Neuron (in vitro differentiated cells): ENCODE measurements at regions not wholly inside any gene's neighbourhood (a gene's known extent, or its start where the extent isn't known, plus 50 kb on each side); places are given as distances from the start of the nearest gene placed in this dataset.

Source experiments
- H2AFZ ChIP-seq: one replicate; pipeline ENCODE4 v1.6.1; 2013; ENCODE audit warnings: low read depth, mild to moderate bottlenecking, inconsistent platforms, low read length, moderate library complexity
- H3K27me3 ChIP-seq: one replicate; pipeline ENCODE4 v1.6.1; 2013; ENCODE audit warnings: low read length; ENCODE audit not compliant: insufficient read depth
- H3K36me3 ChIP-seq: one replicate; pipeline ENCODE4 v1.6.1; 2013; ENCODE audit warnings: low read length; ENCODE audit not compliant: insufficient read depth
- H3K4me1 ChIP-seq: one replicate; pipeline ENCODE4 v1.6.1; 2013; ENCODE audit warnings: low read length; ENCODE audit not compliant: insufficient read depth
- H3K4me3 ChIP-seq: 2 replicates; pipeline ENCODE4 v1.5.1; 2013; ENCODE audit warnings: mild to moderate bottlenecking, low read length, moderate library complexity
- H3K9me3 ChIP-seq: one replicate; pipeline ENCODE4 v1.6.1; 2013; ENCODE audit warnings: low read length

DNA sequence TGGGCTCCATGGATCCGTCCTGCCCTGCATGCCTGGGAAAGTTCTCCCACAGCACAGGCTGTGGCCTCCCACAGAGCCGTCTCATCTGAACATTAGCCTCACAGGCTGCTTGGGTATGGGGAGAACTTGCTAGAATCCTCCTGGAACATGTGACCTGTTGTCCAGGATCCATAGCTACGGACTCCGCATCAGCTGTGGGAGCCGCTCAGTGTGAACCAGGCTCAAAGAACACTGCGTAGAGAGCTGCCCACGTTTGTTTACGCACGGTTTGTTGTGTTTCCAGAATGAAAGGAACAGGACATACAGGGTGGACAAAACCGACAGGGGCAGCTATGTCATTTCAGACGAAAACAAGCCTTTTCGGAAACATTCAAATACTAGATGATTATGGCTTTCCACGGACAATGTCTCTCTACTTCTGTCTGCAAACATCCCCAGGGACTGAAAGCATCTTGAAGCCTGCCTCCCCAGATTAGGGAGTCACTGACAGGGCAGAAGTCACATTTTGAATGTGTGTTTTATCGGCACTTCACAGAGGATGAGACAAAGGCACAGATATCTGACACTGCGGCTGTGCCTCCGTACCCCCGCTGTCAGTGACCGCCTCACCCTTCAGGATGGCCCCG lies 390.3 kb downstream of the GADD45G start:
- H2AFZ ChIP-seq: no peak overlapping the region
- no peaks in the 10 kb centered on the region for H3K4me1 ChIP-seq
- no peaks in the 10 kb centered on the region for H3K36me3 ChIP-seq
- peaks cover 6% of the 10 kb centered on the region for H3K27me3 ChIP-seq
- H3K4me3 ChIP-seq: no peak overlapping the region
- H3K9me3 ChIP-seq: no peaks in the 10 kb centered on the region

DNA sequence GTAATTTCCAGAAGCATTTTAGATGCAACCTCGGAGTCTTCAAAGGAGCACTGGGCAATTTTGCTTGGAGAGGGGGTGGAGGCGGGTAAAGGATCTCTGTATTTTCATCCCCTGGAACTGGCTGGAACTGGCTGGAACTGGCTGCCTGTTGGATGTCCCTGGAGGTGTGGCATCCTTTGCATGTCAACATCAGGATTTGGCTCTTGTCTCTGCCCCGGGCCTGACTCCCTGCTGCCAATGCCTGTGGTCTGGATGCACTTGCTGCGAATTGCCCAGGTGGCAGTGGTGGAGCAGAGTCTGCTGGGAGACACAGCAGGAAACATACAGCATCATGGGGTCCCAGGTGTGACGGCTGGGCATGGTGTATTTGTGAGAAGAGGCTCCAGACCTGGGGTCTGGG lies 391.3 kb downstream of the GADD45G start:
- no peaks in the 10 kb centered on the region for H3K36me3 ChIP-seq
- H3K9me3 ChIP-seq: no peaks in the 10 kb centered on the region
- H3K4me1 ChIP-seq: no peaks in the 10 kb centered on the region
- peaks cover 6% of the 10 kb centered on the region for H3K27me3 ChIP-seq
- no peak overlapping the region for H3K4me3 ChIP-seq
- H2AFZ ChIP-seq: no peak overlapping the region

DNA sequence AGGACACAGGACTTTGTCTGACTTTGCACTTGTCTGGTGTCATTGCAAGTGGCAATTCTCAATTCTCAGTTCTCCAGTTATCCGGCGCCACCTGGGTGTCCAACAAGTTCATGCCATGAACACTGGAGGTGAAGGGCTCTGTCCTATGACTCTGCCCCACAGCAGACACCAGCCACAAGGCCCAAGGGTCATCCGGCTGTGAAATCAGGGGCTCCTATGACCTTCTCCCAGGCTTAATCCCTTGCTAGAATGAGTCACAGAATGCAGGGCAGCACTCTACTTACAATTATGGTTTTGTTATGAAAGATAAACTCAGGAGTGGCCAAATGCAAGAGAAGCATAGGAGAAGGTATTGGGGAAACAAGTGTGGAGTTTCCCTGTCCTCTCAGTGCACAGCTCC lies 392.0 kb downstream of the GADD45G start:
- Histone ChIP-seq H3K27me3 (peaks cover 6% of the 10 kb centered on the region), H3K4me1 (peaks cover 2% of the 10 kb centered on the region), H3K9me3 (no peaks in the 10 kb centered on the region), H3K36me3 (no peaks in the 10 kb centered on the region), H3K4me3 (no peak overlapping the region), H2AFZ (no peak overlapping the region)

DNA sequence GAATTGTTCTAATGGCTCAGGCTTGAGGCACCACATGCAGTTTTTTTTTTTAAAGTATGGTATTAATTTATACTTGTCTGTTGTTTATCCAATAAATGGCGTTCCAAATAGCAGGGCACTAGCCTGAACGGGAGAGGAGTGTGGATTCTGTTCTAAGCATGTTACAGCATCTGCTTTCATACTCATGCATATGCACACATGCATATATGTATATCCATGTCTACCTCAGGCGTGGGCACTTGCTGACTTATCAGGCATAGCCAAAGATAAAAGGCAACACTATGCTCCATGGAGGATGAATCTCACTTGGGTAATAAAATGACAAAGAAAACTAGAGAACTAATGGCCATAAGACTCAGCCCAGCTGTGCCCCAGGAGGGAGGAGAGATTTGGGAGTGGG lies 393.8 kb downstream of the GADD45G start:
- no peaks in the 10 kb centered on the region for H3K36me3 ChIP-seq
- H3K9me3 ChIP-seq: no peaks in the 10 kb centered on the region
- peaks cover 6% of the 10 kb centered on the region for H3K27me3 ChIP-seq
- H3K4me3 ChIP-seq: no peak overlapping the region
- no peak overlapping the region for H2AFZ ChIP-seq
- peaks cover 15% of the 10 kb centered on the region for H3K4me1 ChIP-seq

DNA sequence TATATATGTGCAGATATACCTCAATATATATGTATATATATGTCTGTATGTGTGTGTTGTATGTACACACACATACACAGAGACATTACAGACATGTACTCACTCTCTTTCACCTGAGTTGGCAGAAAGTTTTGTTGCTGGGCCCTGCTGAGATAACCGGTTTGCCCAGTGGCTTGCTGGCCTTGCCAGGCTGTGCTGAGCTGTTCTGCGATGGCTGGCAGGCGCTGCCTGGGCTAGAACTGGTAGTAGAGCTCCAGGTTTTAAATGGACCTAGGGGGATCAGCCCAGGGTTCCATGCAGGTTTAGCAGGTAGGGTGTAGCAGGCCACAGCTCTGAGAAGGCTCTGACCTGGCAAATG lies 394.3 kb downstream of the GADD45G start:
- Histone ChIP-seq H3K9me3 (no peaks in the 10 kb centered on the region), H2AFZ (no peak overlapping the region), H3K36me3 (no peaks in the 10 kb centered on the region), H3K4me3 (no peak overlapping the region), H3K4me1 (peaks cover 15% of the 10 kb centered on the region), H3K27me3 (peaks cover 6% of the 10 kb centered on the region)

DNA sequence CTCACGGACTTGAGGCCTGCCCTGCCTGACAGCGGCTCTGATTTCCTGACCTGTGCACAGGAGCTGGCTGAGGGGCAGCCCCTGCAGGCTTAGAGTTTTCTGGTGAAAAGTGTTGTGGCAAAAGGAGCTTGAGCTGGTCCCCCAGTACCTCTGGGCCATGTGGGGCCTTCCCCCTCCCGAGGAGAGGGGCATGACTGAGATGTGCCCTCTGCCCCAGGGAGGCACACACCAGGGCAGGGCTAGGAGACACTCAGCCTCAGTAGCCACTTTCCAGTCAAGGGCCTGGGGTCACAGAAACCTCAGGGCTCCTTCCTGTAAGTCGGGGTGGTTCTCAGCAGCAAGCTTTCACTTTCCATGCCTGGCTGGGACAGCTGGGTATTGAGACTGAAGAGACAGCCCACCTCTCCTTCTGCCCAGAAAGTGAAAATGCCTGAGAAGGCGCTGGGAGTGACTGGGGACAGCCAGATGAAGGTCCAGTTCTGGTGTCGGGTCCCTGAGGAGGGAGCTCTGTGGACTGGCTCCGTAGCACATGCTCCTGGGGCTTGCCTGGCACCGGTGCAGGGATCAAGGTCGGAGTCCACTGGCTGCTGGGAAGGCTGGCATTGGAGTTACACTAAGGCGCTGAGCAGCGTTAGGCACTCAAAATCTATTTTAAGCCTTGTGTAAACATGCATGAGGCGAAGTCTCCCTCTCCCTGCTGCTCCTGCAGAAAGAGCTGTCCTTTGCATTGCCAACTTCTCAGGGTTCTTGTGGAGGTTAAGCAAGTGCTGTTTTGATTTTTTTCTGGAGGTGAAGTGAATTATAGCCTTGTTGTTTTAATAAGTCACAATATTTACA lies 394.9 kb downstream of the GADD45G start:
- Histone ChIP-seq H3K36me3 (no peaks in the 10 kb centered on the region), H3K4me3 (no peak overlapping the region), H3K4me1 (peaks cover 15% of the 10 kb centered on the region), H3K9me3 (no peaks in the 10 kb centered on the region), H2AFZ (no peak overlapping the region), H3K27me3 (peaks cover 6% of the 10 kb centered on the region)

DNA sequence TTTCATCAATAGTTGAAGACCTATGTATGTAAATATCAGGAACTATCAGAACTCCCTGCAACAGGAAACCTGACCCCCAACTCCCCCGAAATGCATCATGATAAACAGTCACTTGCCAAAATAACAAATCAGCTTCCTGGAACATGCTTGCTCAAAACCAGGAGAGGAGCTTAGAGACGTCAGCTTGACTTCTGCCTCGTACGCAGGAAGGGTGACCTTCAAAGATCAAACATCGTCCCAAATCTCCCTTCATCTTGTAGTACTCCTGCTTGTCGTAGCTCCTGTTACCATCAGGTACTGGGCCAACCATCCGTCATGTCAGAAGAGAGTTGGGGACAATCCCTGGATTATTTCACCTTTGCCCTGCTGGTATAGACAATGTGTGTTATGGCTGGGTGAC lies 396.1 kb downstream of the GADD45G start:
- H3K27me3 ChIP-seq: peaks cover 6% of the 10 kb centered on the region
- H3K4me1 ChIP-seq: peaks cover 15% of the 10 kb centered on the region
- no peak overlapping the region for H2AFZ ChIP-seq
- H3K36me3 ChIP-seq: no peaks in the 10 kb centered on the region
- H3K9me3 ChIP-seq: no peaks in the 10 kb centered on the region
- H3K4me3 ChIP-seq: no peak overlapping the region

DNA sequence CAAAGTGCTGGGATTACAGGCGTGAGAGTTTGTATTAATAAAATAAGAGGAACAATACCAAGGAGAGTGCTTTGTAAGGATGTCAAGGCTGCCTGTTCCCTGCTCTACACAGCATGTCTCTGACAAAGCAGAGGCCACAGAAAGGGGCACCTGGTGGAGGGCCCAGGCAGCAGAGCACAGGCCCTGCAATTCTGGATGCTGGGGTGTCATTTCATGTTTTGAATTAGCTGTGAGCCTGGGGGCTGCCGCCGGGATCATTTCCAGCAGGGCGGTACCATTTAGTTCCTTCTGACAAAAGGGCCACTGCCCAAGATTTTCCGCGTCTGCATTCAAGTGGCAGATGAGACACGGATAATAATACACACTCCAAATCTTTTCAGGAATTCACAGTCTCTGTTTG lies 396.9 kb downstream of the GADD45G start:
- no peaks in the 10 kb centered on the region for H3K9me3 ChIP-seq
- H3K36me3 ChIP-seq: no peaks in the 10 kb centered on the region
- peaks cover 8% of the 10 kb centered on the region for H3K27me3 ChIP-seq
- H3K4me1 ChIP-seq: peaks cover 15% of the 10 kb centered on the region
- no peak overlapping the region for H3K4me3 ChIP-seq
- H2AFZ ChIP-seq: no peak overlapping the region

DNA sequence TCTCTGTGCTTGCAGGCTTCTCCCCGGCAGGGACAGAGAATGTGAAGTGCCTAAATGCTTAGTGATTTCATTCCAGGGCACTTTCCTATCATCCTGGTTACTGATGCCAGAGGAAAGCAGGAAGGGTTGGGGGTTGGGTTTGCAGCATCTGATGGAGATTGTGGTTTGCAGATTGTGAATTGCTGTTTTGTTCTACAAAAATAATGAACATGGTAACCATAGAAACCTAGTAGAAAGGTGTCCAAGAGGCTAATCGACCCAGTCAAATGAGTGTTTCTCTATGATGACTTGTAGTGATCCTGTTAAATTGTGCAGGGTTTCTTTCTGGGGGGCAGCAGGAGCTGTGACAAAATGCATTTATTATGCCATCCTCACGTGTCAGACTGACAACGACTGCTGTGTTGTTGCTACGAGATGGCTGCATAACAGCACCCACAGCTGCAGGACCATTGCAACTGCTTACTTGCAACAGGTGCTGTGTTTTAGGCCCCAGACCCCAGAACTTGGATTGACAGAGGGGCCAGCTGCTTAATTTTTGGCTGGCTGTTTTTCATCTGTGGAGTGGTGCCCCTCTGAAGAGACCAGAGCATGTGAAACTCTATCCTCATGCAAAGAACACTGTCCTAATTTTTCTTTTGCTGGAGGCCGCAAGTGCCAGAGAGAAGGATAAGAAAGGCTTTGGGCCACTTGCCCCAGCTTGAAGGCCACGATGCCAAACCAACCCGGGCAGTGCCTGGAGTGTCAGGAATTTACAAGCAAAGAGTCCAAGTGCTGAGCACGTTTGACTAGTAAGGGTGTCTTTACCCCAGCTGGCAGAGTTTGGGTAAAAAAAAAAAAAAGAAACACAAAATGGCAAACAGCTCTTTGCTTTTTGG lies 397.8 kb downstream of the GADD45G start:
- H3K4me3 ChIP-seq: no peak overlapping the region
- H3K27me3 ChIP-seq: peaks cover 8% of the 10 kb centered on the region
- H3K36me3 ChIP-seq: no peaks in the 10 kb centered on the region
- no peaks in the 10 kb centered on the region for H3K9me3 ChIP-seq
- peaks cover 15% of the 10 kb centered on the region for H3K4me1 ChIP-seq
- H2AFZ ChIP-seq: no peak overlapping the region

DNA sequence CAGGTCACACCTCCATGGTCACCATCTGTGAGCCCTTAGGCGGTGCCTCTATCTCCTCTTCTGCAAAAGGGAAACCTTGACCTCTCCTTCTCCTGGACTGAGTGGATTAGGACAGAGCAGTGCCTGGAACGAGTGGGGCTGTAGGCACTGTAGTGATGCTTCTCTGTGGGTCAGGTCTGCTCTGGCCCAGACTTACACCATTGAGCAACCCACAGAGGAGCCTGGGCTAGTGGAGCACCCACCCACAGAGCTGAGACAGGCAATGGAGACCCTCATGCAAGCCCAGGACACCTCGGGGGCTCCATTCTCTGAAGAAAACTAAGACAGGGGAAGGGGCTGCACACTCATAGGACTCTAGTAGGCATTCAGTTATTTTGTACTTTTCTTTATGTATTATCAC lies 400.6 kb downstream of the GADD45G start:
- no peak overlapping the region for H3K4me3 ChIP-seq

DNA sequence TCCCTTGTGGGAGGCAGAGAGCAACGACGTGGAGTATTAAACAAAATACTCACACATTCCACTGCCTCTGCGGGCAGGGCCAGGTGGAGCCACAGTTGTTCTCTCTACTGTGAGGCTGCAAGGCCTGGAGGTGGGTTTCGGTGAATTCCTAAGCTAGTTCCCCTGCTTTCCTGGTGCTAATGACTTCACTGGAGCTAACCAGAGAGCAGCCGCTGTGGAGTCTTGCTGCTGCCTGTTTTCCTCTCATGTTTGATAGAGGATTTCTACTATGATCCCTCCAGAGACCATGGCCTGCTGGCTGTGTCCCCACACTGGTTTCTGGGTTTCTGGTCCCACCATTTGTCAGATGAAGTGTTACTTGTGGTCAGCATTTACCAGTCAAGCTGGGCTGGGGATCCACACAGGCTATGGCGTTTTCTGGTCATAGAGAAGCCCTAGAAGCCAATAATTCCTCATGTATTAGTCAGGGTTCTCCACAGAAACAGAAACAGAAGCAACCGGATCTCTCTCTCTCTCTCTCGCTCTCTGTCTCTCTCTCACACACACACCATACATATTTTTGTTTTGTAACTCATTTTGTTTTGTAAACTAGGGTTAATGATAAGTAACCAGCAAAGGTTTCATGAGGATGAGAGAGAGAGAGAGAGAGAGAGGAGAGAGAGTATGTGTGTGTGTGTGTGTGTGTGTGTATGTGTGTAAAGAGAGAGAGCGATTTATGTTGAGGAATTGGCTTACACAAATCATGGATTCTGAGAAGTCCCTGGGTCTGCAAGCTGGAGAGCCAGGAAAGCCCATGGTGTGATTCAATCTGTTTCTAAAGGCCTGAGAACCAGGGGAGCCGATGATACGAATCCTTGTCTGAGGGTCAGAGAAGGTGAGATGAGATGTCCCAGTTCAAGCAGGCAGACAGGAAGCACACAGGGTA lies 403.0 kb downstream of the GADD45G start:
- peaks cover 3% of the 10 kb centered on the region for H3K4me1 ChIP-seq
- no peaks in the 10 kb centered on the region for H3K9me3 ChIP-seq
- H3K27me3 ChIP-seq: peaks cover 6% of the 10 kb centered on the region
- H3K4me3 ChIP-seq: no peak overlapping the region
- no peak overlapping the region for H2AFZ ChIP-seq
- no peaks in the 10 kb centered on the region for H3K36me3 ChIP-seq

More for the DNA sequence above, 400.6 kb downstream of the GADD45G start:
- Histone ChIP-seq H3K4me1 (peaks cover 15% of the 10 kb centered on the region), H3K9me3 (no peaks in the 10 kb centered on the region), H3K27me3 (peaks cover 6% of the 10 kb centered on the region), H3K36me3 (no peaks in the 10 kb centered on the region), H2AFZ (no peak overlapping the region)

DNA sequence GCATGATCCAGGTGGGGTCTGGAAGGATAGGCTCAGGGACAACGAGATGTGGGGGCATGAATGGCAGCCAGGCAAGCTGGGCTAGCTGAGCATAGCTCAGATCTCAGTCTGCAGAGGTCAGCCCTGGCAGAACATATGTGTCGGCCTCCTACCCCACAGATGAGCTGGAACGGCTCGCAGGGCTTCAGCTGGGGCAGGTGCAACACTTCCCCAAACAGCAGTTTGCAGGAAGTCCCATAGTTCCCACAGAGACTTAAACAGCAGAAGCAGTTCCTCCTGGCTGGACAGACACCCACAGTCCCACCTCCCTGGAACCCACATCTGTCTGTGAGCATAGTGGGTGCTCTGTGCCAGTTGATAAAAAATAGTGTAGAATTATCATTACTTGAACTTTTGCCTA lies 404.6 kb downstream of the GADD45G start:
- Histone ChIP-seq H3K4me1 (no peaks in the 10 kb centered on the region), H3K4me3 (no peak overlapping the region), H3K27me3 (peaks cover 6% of the 10 kb centered on the region), H3K36me3 (no peaks in the 10 kb centered on the region), H2AFZ (no peak overlapping the region), H3K9me3 (no peaks in the 10 kb centered on the region)
